ENCODE measurements at regions not wholly inside any gene's neighbourhood (a gene's known extent, or its start where the extent isn't known, plus 50 kb on each side); places are given as distances from the start of the nearest gene placed in this dataset.

DNA sequence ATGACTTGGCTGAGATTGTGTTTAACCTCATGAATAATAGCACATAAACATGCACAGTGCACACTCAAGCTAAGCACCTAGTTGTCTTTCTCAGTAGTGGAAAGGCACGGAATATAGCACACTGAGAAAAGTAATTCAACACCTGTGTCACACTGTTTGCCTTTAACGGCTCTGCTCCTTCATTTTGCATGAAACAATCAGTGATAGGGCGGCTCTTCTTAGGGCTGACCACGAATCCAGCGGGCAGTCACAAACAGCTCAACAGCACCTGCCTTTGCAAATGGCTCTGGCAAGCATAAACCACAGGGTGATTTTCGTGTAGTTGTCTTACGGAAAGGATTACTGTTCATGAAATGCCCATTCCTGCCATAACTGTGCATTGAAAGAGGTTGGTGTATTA, 954.0 kb upstream of the TENM3 start:
- DNase-seq = no peak

DNA sequence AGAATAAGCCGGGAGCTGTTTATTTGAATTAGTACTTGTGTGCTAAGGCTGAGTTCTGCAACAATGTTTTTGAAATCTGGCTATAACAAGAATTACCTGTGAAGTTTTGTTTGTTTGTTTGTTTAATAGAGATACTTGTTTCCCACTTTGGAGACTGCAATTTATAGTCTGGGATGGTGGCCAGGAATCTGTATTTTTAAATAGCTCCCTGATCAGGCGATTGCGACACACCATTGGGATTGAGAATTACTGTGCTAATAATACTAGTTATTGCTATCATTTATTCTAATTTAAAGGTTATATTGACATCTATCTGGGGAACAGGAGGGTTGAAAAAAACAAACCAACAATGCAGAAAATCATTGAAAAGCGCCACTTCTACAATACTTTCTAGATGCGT, 951.6 kb upstream of the TENM3 start:
- DNase-seq = no peak

DNA sequence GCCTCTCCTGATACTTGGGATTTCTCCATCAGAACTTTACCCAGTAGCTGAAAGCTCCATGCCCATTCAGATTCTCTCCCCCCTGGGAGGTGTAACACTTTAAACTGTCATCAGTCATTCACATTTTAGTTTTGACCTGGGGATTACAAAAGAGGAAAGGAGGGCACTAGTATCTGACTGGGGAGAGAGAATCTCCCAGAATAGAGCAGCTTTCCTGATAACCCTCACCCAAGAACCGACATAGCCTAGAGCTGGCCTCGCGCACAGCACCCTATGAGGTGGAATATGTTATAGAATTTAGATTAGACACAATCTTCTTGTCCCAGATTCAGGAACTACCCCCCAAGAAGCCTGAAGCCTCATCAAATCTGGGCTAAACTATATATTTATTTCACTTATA, 950.2 kb upstream of the TENM3 start:
- no peak for DNase-seq

DNA sequence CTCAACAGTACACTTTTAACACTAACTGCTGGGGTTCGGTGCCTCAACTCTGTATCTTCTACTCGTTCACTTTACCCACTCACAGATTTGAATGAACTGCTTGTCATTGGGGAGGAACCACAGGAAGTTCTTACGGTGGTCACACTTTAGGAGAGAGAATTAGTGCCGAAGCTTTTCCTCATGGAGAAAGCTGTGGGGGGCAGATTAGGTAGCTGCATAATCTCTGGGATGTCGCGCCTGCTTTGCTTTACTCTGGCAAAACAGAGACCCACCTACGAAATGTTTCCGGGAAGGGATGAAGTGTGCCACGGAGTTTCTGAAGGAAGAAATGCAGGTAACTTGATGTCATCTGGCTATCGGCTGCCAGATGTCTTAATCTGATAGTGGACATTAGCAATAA, 949.7 kb upstream of the TENM3 start:
- DNase-seq = no peak

DNA sequence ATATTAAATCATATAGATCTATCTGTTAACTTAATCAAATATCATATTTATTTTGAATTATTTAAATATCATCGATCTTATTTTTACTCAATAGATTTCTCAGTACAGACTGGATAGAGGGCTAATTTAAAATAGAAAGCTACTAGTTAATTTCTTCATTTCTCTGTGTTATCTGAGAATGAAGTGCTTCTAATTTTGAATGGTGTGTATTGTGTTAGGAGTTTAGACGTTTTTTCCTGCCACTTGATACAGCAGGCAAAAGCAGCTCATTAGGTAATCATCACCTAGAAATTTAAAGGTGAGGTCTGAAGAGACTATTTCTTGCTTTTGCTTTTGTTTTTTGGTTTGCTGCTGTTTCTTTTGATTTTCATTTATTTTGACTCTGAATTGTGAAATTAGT, 948.8 kb upstream of the TENM3 start:
- no peak for DNase-seq

DNA sequence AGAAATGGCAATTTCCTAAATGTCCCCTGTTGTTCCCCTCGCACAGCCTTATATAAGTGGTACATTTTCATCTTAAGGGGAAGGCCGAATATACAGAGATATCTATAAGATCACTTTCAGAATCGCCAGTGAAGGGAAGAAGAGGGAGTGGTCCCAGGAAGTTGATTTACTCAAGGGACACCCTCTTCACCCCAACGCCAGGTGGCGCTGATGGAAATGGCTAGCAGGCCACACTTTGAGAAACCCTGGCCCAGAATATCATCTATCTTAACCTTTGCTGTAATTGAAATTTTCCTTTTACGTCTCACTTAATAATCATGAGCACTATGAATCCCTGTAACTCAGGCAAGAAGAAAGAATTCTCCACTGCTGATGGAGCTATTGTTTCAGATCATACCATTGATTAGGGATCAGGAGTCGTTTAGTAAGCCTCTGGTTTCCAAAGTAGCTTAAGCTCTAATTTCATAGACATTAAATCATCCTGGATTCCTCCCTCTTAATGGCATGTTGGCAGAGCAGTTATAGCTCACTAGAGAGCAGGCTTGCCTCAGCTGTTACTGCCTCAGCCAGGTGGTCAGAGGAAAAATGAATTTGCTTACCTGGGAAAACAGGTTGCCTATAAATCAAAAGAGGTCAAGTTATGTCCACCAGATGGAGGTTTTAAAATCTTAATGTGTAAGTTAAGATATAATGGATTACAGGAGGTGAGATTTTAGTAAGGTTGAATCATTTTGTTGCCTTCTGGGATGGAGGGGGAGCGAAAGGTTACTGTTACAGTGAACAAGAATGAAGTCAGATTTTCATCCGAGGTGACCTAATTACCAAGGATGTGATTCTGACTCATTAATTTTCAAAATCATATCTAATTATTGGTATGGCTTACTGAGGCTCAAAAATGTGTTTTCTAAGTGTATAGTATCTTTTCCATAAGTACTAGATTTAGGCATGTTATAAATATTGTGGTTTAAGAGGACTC, 941.2 kb upstream of the TENM3 start:
- no peak for DNase-seq

DNA sequence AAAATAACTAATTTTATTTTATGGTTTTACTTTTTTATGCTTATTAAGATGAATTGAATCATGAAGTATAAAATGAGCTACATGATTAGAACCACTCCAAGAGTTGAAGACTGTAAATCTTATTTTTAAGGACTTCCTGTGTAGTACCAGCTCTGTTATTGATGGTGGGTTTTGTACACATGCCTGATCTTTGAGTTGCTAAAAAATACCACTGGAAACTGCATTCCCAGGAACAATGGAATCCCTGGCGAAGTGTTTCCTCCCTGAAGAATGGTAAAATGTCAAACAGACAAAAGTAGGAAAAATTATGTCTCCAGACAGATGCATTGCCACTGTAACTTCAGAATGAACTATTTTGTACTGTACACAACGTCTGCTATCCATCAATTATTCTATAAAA, 935.4 kb upstream of the TENM3 start:
- no peak for DNase-seq

DNA sequence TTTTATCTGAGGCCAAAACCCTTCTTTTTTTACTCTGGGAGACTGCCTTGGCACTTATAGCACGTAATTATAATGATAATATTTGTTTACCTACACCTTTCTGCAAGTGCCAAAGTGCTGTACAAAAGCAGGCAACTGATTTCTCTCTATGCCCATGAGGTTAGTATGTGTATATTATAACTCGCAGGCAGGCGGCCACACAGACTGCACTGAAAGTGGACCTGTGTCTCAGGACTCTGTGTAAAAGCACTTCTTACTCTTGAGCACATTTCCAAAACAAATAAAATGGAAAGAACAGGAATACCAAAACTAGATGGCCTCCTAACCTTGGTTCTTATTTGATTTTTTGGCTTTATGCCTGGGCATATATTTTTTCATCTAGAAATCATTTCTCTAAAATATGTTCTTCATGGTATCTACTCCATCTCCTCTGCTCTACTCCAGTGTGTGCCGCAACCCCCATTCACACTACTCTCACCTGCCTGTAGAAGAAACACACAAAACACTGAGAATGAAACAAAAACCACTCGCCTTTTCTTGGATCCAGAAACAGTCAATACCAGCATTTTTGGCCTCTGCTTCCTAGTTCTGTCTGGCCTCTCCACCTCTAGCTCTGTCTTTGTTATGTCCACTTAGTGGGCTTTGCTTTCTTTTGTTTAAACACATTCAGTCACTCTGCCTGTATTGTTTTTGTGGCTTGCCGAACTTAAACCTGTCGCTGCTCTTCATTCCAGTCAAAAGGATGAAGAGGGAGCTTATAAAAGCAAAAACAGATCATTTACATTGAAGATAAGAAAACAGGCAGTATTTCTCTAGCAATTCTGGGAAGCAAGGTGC, 934.5 kb upstream of the TENM3 start:
- DNase-seq = no peak

DNA sequence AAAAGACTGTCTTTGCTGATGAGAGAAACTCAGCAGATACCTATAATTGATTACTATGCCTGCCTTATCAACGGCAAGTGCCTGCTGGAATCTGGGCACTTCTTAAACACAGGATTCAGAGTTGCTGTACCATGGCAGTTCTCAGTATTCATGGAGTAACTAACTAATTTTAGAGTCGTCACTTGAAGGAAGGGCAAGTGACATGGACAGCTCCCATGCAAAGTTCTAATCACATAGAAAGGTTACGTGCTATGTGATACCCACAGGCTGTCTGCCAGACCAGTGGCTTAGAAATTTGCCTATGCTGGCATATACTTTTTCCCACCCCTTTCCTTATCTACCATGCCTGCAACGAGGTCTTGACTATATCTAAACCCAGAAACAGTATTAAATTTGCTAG, 931.1 kb upstream of the TENM3 start:
- no peak for DNase-seq

DNA sequence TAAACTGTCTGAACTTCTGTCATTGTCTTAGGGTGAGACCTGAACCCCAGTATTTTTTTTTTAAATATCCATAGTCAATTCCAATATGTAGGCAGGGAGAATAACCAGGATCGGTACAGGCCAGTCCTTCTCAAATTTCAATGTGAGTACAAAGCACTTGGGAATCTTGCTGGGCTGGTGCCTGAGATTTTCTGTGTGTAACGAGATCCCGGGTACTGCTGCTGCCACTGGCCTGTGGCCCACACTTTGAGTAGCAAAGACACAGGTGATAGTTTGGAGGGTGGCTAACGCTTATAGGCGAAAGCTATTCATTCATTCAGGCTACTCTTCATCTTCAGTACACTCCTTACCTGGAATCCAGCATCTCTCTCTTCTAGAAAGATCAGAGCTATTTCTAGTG, 923.6 kb upstream of the TENM3 start:
- no peak for DNase-seq

DNA sequence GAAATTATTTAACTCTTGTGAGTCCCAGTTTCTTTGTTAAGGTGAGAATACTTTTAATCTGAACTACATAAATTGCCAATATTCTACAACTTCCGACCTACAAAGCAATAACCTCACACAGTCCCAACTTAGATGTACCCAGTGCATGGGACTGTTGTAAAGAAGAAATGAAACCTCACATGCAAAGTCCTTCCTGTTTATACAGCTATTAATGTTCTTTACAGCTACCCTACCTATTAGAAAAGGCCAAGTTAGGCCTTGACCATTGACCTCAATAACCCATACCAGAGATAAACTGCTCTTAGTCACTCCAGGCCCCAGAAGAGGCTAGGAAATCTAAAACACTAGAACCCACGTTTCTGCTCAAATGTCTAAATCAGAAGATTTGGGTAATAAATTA, 920.1 kb upstream of the TENM3 start:
- DNase-seq = no peak

DNA sequence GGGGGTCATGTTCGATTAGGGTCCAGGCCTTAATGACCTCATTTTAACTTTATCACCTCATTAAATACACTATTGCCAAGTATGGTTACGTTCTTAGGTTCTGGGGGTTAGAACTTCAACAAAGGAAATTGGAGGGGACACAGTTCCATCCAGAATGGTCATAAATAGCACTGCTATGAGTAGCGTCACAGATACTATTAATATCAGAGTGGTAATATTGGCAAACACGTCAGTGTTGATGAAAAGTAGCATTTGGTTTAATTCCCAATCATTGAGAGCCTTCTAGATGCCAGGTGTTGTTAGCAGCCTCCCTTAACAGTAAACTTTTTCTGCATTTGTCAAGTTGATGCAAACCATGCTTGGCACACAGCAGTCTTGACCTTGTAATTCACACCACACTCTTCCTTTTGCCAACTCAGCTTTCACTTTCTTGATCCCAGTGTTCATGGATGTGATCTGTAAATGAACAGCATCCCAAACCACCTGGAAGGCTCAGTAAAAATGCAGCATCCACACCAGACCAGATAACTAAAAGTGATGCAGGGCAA, 912.5 kb upstream of the TENM3 start:
- no peak for DNase-seq

DNA sequence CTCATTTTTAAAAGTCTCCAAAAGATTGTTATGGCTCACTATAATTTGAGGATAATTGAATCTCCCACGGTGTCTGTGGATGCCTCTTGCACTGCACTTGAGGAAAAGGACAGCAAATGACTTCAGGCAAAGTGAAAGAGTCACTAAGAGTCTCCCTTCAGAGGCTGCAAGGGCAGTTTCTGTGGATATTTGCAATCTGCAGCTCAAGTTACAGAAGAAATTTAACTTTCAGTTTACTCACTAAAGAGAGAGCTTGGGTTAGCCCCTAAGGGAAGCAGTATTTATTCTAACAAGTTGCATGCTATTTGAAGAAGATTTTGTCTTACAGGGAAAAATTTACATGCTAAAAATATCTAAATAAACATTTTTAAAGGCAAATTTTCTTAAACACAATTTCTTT, 912.0 kb upstream of the TENM3 start:
- DNase-seq = no peak

DNA sequence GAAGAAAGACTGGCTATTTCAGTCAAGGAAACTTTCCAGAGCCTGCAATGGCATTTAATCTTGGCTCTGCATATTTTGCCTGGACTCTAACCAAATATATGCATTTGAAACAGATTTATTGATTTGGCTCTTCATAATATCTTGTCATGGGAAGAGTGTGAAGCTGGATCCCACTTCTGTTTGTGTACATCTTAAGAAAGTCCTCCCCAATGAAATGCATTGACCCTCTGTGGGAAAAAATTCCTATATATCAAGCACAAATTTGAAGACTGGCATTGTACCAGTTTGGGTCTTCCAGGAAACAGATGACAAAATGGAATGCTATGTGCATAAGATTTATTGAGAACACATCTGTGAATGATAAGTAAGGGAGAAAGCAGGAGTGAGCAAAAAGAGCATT, 897.3 kb upstream of the TENM3 start:
- DNase-seq = no peak

DNA sequence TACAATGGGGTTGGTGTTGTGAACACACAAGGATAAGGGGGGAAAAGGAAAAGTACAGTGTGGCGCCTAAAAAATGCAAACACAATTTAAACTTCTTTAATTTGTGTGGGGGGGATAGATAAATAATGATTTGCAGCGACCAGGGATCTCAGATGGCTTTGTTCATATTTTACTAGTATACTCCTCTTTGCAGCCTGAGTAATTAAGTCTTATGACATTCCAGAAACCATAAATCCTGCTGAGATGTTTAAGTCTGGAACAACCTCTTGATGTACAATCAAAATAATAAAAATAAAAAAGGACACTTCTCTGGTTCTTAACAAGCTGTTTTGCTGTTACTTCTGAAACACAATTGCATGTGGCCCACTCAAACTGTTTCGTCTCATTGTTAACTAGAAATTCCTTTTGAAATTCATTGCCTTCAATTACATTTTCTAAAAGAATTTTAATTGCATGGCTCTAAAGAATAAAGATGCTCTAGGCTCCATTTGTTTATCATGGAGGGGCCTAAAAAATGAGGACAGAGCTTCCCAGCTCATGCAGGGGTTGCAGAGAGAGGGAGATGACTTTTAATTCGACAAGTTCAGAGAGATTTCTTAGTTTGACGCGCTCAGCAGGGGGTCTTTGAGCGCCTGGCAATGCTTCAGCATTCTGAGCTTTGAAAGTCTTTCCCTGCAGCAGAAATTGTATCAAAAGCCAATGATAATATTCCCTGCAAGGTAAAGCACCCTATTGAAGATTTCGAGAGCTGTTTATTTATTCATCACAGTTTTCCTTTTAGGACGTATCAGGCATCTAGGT, 892.4 kb upstream of the TENM3 start:
- no peak for DNase-seq

DNA sequence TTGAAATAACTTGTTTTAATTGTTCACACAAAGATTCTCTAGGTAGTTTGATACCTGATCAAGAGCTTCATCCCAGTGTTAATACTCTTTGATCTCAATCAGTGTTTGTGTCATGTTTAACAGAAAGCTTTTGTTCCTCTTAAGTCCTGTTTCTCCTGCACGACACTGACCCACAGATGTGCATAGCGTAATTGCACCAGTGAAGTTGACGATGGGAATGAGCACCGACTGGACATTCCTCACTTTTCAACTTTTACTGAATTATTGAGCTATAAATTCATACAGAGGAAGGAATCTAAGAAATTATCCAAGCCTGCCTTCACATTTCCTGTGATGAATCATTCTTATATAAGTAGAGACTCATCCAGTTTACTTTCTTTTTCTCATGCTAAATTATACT, 878.7 kb upstream of the TENM3 start:
- DNase-seq = no peak

DNA sequence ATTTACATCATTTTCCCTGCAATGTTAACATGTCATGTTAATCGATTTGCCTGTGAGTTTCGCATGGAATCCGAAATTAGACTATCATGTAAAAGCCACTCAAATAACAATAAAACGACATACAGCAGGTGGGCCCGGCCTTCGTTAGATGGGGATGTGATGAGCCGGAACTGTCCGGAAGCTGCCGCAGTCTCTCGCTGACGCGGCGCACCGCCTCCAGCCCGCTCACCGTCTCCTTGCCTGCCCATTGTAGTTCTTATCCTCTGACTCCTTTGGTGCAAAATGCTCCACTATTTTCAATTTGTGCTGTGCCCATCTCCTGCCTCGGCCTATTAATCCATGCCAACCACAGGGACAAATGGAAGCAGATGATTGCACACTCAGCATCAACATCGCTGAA, 877.5 kb upstream of the TENM3 start:
- no peak for DNase-seq

DNA sequence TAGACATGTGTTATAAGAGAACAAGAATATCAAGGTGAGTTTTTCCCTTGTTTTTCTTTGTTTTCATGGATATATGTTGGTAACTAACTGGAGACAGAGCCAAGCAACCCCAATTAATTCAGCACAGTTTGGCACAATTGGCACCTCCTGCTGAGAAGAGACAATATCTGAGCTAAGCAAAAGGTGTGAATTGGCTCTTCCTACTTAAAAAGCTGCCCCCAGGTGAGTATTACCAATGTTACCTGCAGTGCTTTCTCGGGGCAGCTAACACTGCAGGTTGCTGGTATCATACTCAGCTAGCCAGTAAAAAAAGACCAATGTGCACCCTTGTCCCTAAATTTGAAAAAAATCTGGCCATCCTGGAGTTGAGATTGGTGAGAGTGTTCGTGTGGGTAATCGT, 871.2 kb upstream of the TENM3 start:
- no peak for DNase-seq

DNA sequence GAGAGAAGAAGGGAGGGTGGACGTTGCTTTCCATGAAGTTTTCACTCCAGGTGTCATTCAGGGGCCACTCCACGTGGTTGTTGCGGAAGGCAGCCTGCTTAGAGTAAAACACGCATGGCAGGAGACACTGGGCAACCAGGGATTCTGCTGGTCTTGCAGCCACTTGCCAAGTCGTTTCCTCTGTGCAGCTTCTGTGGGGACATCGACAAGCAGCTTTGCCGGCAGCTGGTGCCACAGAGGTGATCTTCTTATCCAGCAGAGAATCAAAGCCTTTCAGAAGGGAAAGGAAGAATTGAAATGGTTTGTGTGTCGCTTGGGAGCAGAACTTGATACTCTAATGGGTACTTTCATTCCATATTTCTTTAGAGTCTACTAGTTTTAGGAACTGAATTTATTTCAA, 867.1 kb upstream of the TENM3 start:
- no peak for DNase-seq

DNA sequence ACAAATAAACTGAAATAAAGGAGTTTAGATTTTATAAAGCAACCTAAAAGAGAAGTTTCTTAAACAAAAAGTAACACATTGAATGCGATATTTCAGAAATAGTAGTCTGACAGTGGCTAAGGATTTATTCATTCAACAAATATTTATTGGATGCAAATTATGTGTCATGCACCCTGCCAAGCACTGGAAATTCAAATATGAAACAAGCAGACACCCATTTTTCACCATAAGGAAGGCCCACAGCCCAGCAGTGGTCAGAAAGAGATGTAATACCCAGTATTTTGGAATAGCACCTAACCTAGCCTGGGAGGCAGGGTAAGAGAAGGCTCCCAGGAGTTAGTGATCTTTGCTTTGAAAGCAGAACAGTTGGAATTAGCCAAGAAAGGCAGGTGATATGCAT, 855.1 kb upstream of the TENM3 start:
- no peak for DNase-seq

DNA sequence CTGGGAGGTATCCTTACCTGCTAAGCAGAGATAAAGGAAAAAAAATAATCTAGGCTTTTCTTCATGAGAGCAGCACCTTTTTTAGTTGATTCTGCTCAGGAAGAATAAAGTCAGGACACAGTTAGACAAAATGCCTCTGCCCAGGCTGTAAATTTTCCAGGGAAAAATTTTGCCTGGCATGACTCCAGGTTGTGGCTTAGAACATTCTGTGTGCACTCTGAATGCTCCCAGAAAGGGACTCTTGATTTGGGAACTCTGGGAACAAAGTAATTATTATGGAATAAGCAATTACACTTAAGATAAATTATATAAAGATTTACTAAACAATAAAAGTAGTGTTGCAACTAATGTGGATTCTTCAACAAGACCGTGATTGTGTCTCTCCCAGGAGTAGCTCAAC, 826.2 kb upstream of the TENM3 start:
- no peak for DNase-seq

DNA sequence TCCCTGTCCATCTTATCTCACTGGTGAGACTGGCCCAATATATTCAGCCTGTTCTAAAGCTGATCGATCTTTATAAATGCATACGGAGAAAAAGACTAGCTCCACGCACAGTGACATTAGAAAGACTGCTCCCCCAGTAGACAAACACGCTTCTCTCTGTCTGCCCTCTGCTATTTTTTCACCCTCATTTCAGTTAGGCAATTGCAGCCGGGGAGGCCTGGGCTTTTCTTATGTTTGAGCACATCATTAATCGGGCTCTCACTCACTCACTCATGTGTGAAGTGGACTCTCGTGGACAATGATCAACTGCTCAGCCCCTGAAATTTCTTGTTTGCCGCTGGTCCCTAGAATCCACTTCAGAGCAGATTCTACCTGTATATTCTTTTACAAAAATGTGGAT, 824.7 kb upstream of the TENM3 start:
- DNase-seq = no peak

DNA sequence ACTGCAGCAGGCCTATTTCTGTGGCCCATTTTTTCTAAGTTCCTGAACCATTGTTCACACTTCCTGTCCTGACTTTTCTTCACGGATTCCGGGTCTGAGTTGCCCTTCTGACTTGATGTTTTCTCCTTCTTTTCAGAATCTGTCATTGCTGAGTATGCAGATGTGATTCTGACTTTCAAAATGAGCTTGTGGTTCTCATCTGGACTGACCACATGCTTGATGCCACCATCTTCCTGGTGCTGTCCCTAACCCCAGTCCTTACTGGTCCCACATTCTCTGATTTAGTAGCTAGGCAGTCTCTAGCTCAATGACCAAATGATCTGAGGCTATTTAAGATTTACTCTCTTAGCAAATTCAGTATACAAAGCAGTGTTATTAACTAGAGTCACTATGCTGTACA, 822.3 kb upstream of the TENM3 start:
- DNase-seq = no peak

Data from activated T-cell treated with anti-CD3 and anti-CD28 coated beads, Interleukin-2, amount 50 U/mL, for 1 hour (primary cell).